Ovary (tissue), 7 donors: ENCODE measurements at regions not wholly inside any gene's neighbourhood (a gene's known extent, or its start where the extent isn't known, plus 50 kb on each side); places are given as distances from the start of the nearest gene placed in this dataset.

Experiments used
- DNase-seq, 5 donors: peaks; one replicate each; pipeline ENCODE4 v3.0.0-alpha.2; 2019 to 2020
- H3K27ac ChIP-seq, 2 donors: fragments of 200-600 bp; one replicate each; pipeline versions ENCODE4 v1.5.1 to v1.8.0; 2019 to 2022
- H3K27me3 ChIP-seq: fragments of 200-600 bp; one replicate; pipeline ENCODE4 v1.8.0; 2022
- H3K36me3 ChIP-seq: fragments of 200-600 bp; sonication (generic); one replicate; pipeline ENCODE4 v1.5.1; 2019
- H3K4me1 ChIP-seq: one replicate; pipeline ENCODE4 v1.8.1; 2013; ENCODE audit warnings: mild to moderate bottlenecking, moderate library complexity; ENCODE audit not compliant: insufficient read depth
- H3K4me3 ChIP-seq: fragments of 200-600 bp; sonication (generic); one replicate; pipeline ENCODE4 v1.5.1; 2017
- H3K9me3 ChIP-seq, 2 donors: fragments of 200-600 bp in 1 of 2; sonication (generic) in 1 of 2; one replicate each; pipeline versions ENCODE4 v1.5.1 to v1.8.1; 2013 to 2019; ENCODE audit warnings: mild to moderate bottlenecking in 1 of 2, moderate library complexity in 1 of 2
- CTCF ChIP-seq, 3 donors: fragments of 450-650 bp in 2 of 3; fragments of 200-600 bp in 1 of 3; IDR thresholded peaks; one replicate each; pipeline versions ENCODE4 v1.5.1 to v1.8.0; 2016 to 2022; ENCODE audit warnings: antibody characterized with exemption in 3 of 3, mild to moderate bottlenecking in 1 of 3
- EP300 ChIP-seq: sonication (generic); formaldehyde crosslinking; IDR thresholded peaks from one replicate; pipeline ENCODE4 v1.6.1; 2017; ENCODE audit warnings: antibody characterized with exemption
- POLR2A ChIP-seq: fragments of 450-650 bp; IDR thresholded peaks from one replicate; pipeline ENCODE4 v1.6.1; 2017; ENCODE audit warnings: antibody characterized with exemption, mild to moderate bottlenecking, moderate library complexity
- WGBS, 3 donors: extraction: QIAGEN DNeasy Blood & Tissue Kit in 1 of 3; methylation state at CpG; one replicate each; pipeline versions ENCODE4 v1.1.5 to v1.1.7; 2013 to 2017; 5-methylcytosine and 5-hydroxymethylcytosine counted together
- intact Hi-C, 4 donors: fragments of 100-400 bp; cut with DNase I; formaldehyde crosslinking; loops; one replicate each; pipeline versions ENCODE4 v1.11.0 to v1.15.1; 2022 to 2023
- donor health status: DM: no; HTN: no; CAD: no; lungs with moderate emphysema.
- donor health status: DM: no; HTN: no; CAD: no.
- donor health status: Bipolar disorder and iron deficiency.
- donor health status: DM: no; HTN: no; CAD: no.
- donor health status: DM: yes; HTN: yes; CAD: no.

GRCh38 chr1:4298361-4299083, 355.9 kb upstream of the AJAP1 start:
- H3K4me3 ChIP-seq = no peak overlapping the region
- H3K36me3 ChIP-seq = no peaks in the 10 kb centered on the region
- H3K27me3 ChIP-seq = no peaks in the 10 kb centered on the region
- no peaks in the 10 kb centered on the region for H3K9me3 ChIP-seq
- DNase-seq = no peak
- H3K27ac ChIP-seq = no peak overlapping the region
- TF ChIP-seq CTCF (IDR thresholded peaks at IDR 0.05) = no peak
- 57 to 64% (median 57%) methylated on average over 12 of the region's 12 CpGs for WGBS, 3 donors
- no peaks in the 10 kb centered on the region for H3K4me1 ChIP-seq
- intact Hi-C loops = no loop called here

GRCh38 chr1:4301007-4301406, 353.4 kb upstream of the AJAP1 start:
- intact Hi-C loops = no loop called here
- 60 to 69% (median 68%) methylated on average over 8 of the region's 8 CpGs for WGBS, 3 donors
- no peak overlapping the region for H3K27ac ChIP-seq
- TF ChIP-seq POLR2A = no peak
- H3K4me1 ChIP-seq = no peaks in the 10 kb centered on the region
- H3K4me3 ChIP-seq = no peak overlapping the region
- no peaks in the 10 kb centered on the region for H3K36me3 ChIP-seq
- H3K27me3 ChIP-seq = no peaks in the 10 kb centered on the region
- DNase-seq = no peak
- no peaks in the 10 kb centered on the region for H3K9me3 ChIP-seq

DNA sequence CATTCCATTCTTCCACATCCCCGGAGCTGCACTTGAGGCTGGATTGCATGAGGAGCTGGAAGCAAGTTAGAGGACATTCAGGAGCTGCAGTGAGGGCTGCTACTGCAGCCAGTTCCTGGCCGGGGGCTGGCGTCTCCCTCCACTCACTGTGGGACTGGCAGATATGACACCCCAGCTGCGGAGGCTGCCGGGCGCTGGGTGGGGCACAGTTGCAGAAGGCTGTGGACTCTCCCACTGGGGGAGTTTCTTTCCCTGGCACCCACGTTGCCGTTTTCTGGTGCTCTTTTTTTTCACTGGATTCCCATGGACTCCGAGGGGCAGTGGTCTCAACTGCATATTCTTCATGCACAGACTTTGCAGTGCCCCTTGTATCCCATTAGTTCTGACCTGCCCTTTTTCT, 351.1 kb upstream of the AJAP1 start:
- WGBS, 3 donors = 77 to 86% (median 80%) methylated on average over 9 of the region's 9 CpGs
- TF ChIP-seq POLR2A = no peak
- no peaks in the 10 kb centered on the region for H3K4me1 ChIP-seq
- H3K36me3 ChIP-seq = no peaks in the 10 kb centered on the region
- H3K4me3 ChIP-seq = no peak overlapping the region
- DNase-seq = no peak
- intact Hi-C loops = no loop called here
- no peak overlapping the region for H3K27ac ChIP-seq
- no peaks in the 10 kb centered on the region for H3K9me3 ChIP-seq
- no peaks in the 10 kb centered on the region for H3K27me3 ChIP-seq

- H3K4me1 ChIP-seq = no peaks in the 10 kb centered on the region
- no peak for TF ChIP-seq POLR2A
- TF ChIP-seq CTCF (IDR thresholded peaks at IDR 0.05) = no peak
- H3K27me3 ChIP-seq = no peaks in the 10 kb centered on the region
- no peaks in the 10 kb centered on the region for H3K36me3 ChIP-seq
- 68 to 87% (median 75%) methylated on average over 6 of the region's 6 CpGs for WGBS, 3 donors
- DNase-seq = no peak
- intact Hi-C loops = no loop called here
- H3K9me3 ChIP-seq = no peaks in the 10 kb centered on the region
- H3K4me3 ChIP-seq = no peak overlapping the region
- no peak overlapping the region for H3K27ac ChIP-seq
Observed at GRCh38 chr1:4305526-4306301, 348.7 kb upstream of the AJAP1 start.

GRCh38 chr1:4306559-4307467, 347.6 kb upstream of the AJAP1 start:
- no peaks in the 10 kb centered on the region for H3K27me3 ChIP-seq
- intact Hi-C loops = no loop called here
- no peaks in the 10 kb centered on the region for H3K36me3 ChIP-seq
- no peak overlapping the region for H3K27ac ChIP-seq
- no peak overlapping the region for H3K4me3 ChIP-seq
- H3K4me1 ChIP-seq = no peaks in the 10 kb centered on the region
- no peak for TF ChIP-seq EP300
- TF ChIP-seq CTCF (IDR thresholded peaks at IDR 0.05) = no peak
- TF ChIP-seq POLR2A = no peak
- 84 to 94% (median 85%) methylated on average over 8 of the region's 8 CpGs for WGBS, 3 donors
- no peaks in the 10 kb centered on the region for H3K9me3 ChIP-seq
- no peak for DNase-seq
